Naive thymus-derived CD4-positive, alpha-beta T cell (primary cell): ENCODE measurements at regions not wholly inside any gene's neighbourhood (a gene's known extent, or its start where the extent isn't known, plus 50 kb on each side); places are given as distances from the start of the nearest gene placed in this dataset.
A peak's percentile ranks its signal among the peaks of the same experiment; 100 is the strongest.

Source experiments
- ATAC-seq: fragments of 150-1000 bp; cut with Tn5 transposase; 2 replicates; pipeline ENCODE4 v1.10.0; 2021; ENCODE audit warnings: mild to moderate bottlenecking, moderate library complexity
- CTCF ChIA-PET: fragments of 350-600 bp; sonication (Branson Sonifier 250); formaldehyde crosslinking; loops from one replicate; lab custom pipeline; 2021; ENCODE audit warnings: antibody characterized with exemption; lab: Charles Lee
- POLR2A ChIA-PET: fragments of 350-600 bp; sonication (Branson Sonifier 250); formaldehyde crosslinking; loops from one replicate; lab custom pipeline; 2021; ENCODE audit warnings: antibody characterized with exemption, inconsistent platforms; lab: Charles Lee
- DNase-seq, 9 donors: peaks; one replicate each; pipeline versions ENCODE4 v3.0.0 to v3.0.0-alpha.2; 2020 to 2022; ENCODE audit warnings: mixed read lengths in 1 of 9
- H3K27ac ChIP-seq: one replicate; pipeline ENCODE4 v1.7.0; 2013; ENCODE audit warnings: mild to moderate bottlenecking, low read depth, low read length, moderate library complexity
- H3K27me3 ChIP-seq, 2 donors: one replicate each; pipeline ENCODE4 v1.7.0; 2013; ENCODE audit warnings: low read length in 2 of 2, mild to moderate bottlenecking in 2 of 2, moderate library complexity in 2 of 2; ENCODE audit not compliant: control insufficient read depth in 2 of 2, insufficient read depth in 2 of 2
- H3K36me3 ChIP-seq, 3 experiments: 1 replicate in 2 of 3; 2 replicates in 1 of 3; pipeline ENCODE4 v1.7.0; 2013; ENCODE audit warnings: low read length in 3 of 3, mild to moderate bottlenecking in 3 of 3, moderate library complexity in 1 of 3; ENCODE audit not compliant: insufficient read depth in 3 of 3, control insufficient read depth in 2 of 3
- H3K4me1 ChIP-seq, 2 donors: one replicate each; pipeline ENCODE4 v1.7.0; 2013; ENCODE audit warnings: low read length in 2 of 2, mild to moderate bottlenecking in 2 of 2, moderate library complexity in 1 of 2; ENCODE audit not compliant: control insufficient read depth in 2 of 2, insufficient read depth in 2 of 2
- H3K4me3 ChIP-seq: 2 replicates; pipeline ENCODE4 v1.7.0; 2013; ENCODE audit warnings: mild to moderate bottlenecking, low read length
- H3K9me3 ChIP-seq, 3 experiments: 1 replicate in 2 of 3; 2 replicates in 1 of 3; pipeline ENCODE4 v1.7.0; 2013; ENCODE audit warnings: low read length in 3 of 3; ENCODE audit not compliant: control insufficient read depth in 2 of 3
- H3K27ac Mint-ChIP-seq, 9 donors: one replicate each; pipeline ENCODE4 v1.8.0; 2020 to 2022; ENCODE audit warnings: mixed read lengths in 9 of 9, mild to moderate bottlenecking in 8 of 9, moderate library complexity in 5 of 9, inconsistent platforms in 2 of 9
- H3K27me3 Mint-ChIP-seq, 5 donors: one replicate each; pipeline ENCODE4 v1.8.0; 2021 to 2022; ENCODE audit warnings: mixed read lengths in 5 of 5, mild to moderate bottlenecking in 1 of 5
- H3K36me3 Mint-ChIP-seq, 5 donors: one replicate each; pipeline ENCODE4 v1.8.0; 2020 to 2022; ENCODE audit warnings: mixed read lengths in 5 of 5, mild to moderate bottlenecking in 3 of 5, inconsistent platforms in 1 of 5
- H3K4me1 Mint-ChIP-seq, 7 donors: one replicate each; pipeline ENCODE4 v1.8.0; 2020 to 2022; ENCODE audit warnings: mixed read lengths in 7 of 7, mild to moderate bottlenecking in 3 of 7, inconsistent platforms in 1 of 7
- H3K4me3 Mint-ChIP-seq, 10 donors: one replicate each; pipeline ENCODE4 v1.8.0; 2020 to 2022; ENCODE audit warnings: mild to moderate bottlenecking in 10 of 10, mixed read lengths in 10 of 10, moderate library complexity in 6 of 10, inconsistent platforms in 2 of 10
- H3K9me3 Mint-ChIP-seq, 11 donors: one replicate each; pipeline ENCODE4 v1.8.0; 2020 to 2022; ENCODE audit warnings: mixed read lengths in 11 of 11, mild to moderate bottlenecking in 4 of 11, inconsistent platforms in 1 of 11, moderate library complexity in 1 of 11
- intact Hi-C, 2 donors: fragments of 100-400 bp; cut with micrococcal nuclease; formaldehyde crosslinking; loops; one replicate each; pipeline ENCODE4 v1.15.1; 2023

DNA sequence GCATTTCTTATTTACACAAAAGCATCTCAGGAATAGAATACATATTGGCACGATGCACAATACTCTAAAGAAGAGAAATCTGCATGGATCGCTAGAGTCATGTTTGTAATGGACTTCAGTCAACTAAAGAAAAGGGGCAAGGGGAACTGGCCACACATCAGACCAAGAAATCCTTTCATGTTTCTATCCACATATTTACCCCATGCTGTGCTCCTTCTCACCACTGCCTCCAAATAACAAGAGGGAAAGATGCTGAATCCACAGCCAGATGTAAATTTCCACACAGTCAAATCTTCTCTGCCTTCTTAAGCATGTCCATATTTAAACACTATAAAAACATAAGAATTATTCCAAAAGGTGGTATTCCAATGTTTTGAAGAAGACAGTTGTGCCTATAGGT is 67.6 kb downstream of the COX18 start:
- no peak overlapping the region for H3K4me3 Mint-ChIP-seq
- POLR2A ChIA-PET, result no interaction called here
- Histone ChIP-seq H3K36me3 (no peaks in the 10 kb centered on the region), H3K27me3 (no peaks in the 10 kb centered on the region), H3K4me1 (no peaks in the 10 kb centered on the region), H3K9me3 (no peaks in the 10 kb centered on the region), H3K27ac (no peak overlapping the region), H3K4me3 (no peak overlapping the region)
- CTCF ChIA-PET, result no interaction called here
- H3K27ac Mint-ChIP-seq, result no peak overlapping the region
- DNase-seq (no peak), ATAC-seq (no peak)
- no peaks in the 10 kb centered on the region for H3K9me3 Mint-ChIP-seq
- intact Hi-C loops, result no loop called here
- H3K4me1 Mint-ChIP-seq, result no peaks in the 10 kb centered on the region
- no peaks in the 10 kb centered on the region for H3K36me3 Mint-ChIP-seq
- H3K27me3 Mint-ChIP-seq, result peaks cover 18 to 28% (median 20%) of the 10 kb centered on the region in 5 donors

- H3K4me3 ChIP-seq, result no peak overlapping the region
- intact Hi-C loops, result no loop called here
- H3K36me3 ChIP-seq, result no peaks in the 10 kb centered on the region
- H3K9me3 ChIP-seq, result no peaks in the 10 kb centered on the region
- Mint-ChIP-seq H3K4me3 (no peak overlapping the region), H3K27me3 (peaks cover 6 to 13% (median 9%) of the 10 kb centered on the region in 5 donors), H3K9me3 (peaks cover 0 to 2% (median 0%) of the 10 kb centered on the region in 11 donors), H3K27ac (peak overlapping the region in 1 of 9 donors; percentile 55), H3K4me1 (no peaks in the 10 kb centered on the region), H3K36me3 (no peaks in the 10 kb centered on the region)
- no peaks in the 10 kb centered on the region for H3K4me1 ChIP-seq
- CTCF ChIA-PET, result no interaction called here
- POLR2A ChIA-PET, result no interaction called here
- no peak for DNase-seq
- H3K27ac ChIP-seq, result no peak overlapping the region
- ATAC-seq, result no peak
- no peaks in the 10 kb centered on the region for H3K27me3 ChIP-seq
Measured at GRCh38 chr4:72997409-72997808, 72.1 kb downstream of the COX18 start.

DNA sequence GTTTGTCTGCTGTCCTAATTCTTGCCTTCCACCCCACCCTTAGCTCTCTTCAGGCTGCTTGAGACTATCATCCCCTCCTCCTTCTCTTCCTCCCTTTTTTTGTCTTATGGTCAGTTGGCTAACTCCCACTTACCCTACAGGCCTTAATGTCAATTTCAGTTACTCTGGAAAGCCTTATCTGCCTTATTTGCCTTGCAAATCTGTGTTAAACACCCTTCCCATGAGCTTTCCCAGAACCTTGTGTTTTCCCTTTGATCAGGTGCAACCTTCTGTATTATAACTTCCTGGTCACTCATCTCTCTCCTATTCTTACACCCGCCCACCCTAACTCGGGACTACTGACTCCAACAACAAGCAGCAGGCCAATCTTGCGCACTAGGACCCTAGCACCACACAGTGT is 74.8 kb downstream of the COX18 start:
- Histone ChIP-seq H3K27ac (no peak overlapping the region), H3K27me3 (no peaks in the 10 kb centered on the region), H3K4me3 (no peak overlapping the region), H3K36me3 (no peaks in the 10 kb centered on the region), H3K9me3 (no peaks in the 10 kb centered on the region), H3K4me1 (no peaks in the 10 kb centered on the region)
- ATAC-seq (no peak), DNase-seq (no peak)
- peaks cover 4 to 19% (median 8%) of the 10 kb centered on the region in 5 donors for H3K27me3 Mint-ChIP-seq
- no peak overlapping the region for H3K4me3 Mint-ChIP-seq
- intact Hi-C loops, result no loop called here
- H3K36me3 Mint-ChIP-seq, result no peaks in the 10 kb centered on the region
- H3K4me1 Mint-ChIP-seq, result no peaks in the 10 kb centered on the region
- H3K27ac Mint-ChIP-seq, result no peak overlapping the region
- POLR2A ChIA-PET, result no interaction called here
- peaks cover 0 to 2% (median 0%) of the 10 kb centered on the region in 11 donors for H3K9me3 Mint-ChIP-seq
- CTCF ChIA-PET, result no interaction called here

DNA sequence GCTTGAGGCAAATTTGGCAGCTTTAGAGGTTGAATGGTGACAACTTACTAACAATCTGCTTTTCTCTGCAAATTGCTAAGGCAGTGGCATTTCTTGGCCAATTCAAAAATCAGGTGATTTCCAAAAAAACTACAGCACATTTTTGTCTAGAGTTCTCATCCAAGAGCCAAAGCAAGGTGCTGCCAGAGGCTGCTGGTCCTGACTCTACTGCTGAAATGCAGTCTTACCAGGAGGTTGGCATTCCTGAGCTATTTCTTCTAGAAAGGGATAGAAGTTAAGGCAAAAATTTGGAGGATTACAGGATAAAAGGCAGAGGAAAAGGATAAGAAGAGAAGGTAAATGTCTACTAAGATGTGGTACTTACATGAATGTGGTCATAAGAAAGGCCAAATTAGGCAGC is 75.6 kb downstream of the COX18 start:
- Mint-ChIP-seq H3K9me3 (peaks cover 0 to 2% (median 0%) of the 10 kb centered on the region in 11 donors), H3K27me3 (peaks cover 2 to 19% (median 8%) of the 10 kb centered on the region in 5 donors), H3K36me3 (no peaks in the 10 kb centered on the region), H3K4me3 (no peak overlapping the region), H3K4me1 (no peaks in the 10 kb centered on the region), H3K27ac (no peak overlapping the region)
- DNase-seq, result no peak
- ChIA-PET POLR2A (no interaction called here), CTCF (no interaction called here)
- intact Hi-C loops, result no loop called here
- Histone ChIP-seq H3K27me3 (no peaks in the 10 kb centered on the region), H3K9me3 (no peaks in the 10 kb centered on the region), H3K4me3 (no peak overlapping the region), H3K4me1 (no peaks in the 10 kb centered on the region), H3K27ac (no peak overlapping the region), H3K36me3 (no peaks in the 10 kb centered on the region)
- ATAC-seq, result no peak

- no peaks in the 10 kb centered on the region for H3K36me3 ChIP-seq
- CTCF ChIA-PET, result no interaction called here
- H3K27me3 ChIP-seq, result no peaks in the 10 kb centered on the region
- peaks cover 0 to 2% (median 0%) of the 10 kb centered on the region in 11 donors for H3K9me3 Mint-ChIP-seq
- H3K4me1 ChIP-seq, result no peaks in the 10 kb centered on the region
- no peak for DNase-seq
- no peak overlapping the region for H3K4me3 ChIP-seq
- H3K9me3 ChIP-seq, result no peaks in the 10 kb centered on the region
- peaks cover 2 to 18% (median 5%) of the 10 kb centered on the region in 5 donors for H3K27me3 Mint-ChIP-seq
- H3K4me1 Mint-ChIP-seq, result no peaks in the 10 kb centered on the region
- no peaks in the 10 kb centered on the region for H3K36me3 Mint-ChIP-seq
- H3K27ac Mint-ChIP-seq, result no peak overlapping the region
- no peak overlapping the region for H3K4me3 Mint-ChIP-seq
- no peak for ATAC-seq
- POLR2A ChIA-PET, result no interaction called here
- intact Hi-C loops, result no loop called here
- H3K27ac ChIP-seq, result no peak overlapping the region
Measured at GRCh38 chr4:72991873-72992272, 77.6 kb downstream of the COX18 start.

DNA sequence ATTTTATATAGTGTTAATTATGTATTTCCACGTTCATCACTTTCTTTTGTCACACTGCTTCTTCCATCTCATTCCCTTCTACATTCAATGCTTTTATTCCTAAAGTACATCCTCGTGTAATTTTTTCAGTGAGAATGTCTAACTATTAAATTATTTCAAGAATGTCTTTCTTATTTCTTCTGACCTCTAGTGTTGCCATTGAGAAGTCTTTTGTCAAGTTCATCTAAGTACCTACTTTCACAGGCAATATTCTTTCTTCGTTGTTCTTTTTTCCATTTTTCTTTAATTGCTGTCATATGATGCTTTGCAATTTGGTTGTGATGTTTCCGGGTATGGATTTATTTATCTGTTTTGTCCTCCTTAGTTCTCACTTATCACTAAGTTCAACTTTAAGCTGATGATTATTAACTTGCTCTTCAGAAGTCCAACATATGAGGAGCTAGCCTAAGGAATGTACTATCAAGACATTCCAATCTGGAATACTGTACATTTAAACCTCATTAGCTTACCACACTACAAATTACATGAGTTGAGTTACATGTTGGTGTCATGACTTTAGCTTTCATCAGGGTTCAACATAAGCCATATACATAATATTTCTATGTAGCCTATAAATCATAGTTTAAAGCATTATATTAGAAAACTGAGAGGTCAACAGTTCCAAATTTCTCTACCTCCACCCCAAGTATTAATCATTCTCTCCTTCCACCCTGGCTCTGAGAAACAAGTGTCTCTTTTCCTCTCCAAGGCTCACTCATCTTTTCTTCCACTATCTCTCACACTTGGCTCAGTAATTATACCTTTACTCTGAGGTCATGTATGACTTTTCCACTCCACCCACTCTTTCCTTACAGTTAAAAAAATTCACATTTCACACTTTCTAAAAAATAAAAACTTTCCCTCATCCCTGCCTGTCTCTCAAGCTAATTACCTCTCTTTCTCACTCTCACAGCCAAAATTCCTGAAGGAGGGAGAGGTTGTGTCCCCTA is 81.5 kb downstream of the COX18 start:
- Histone ChIP-seq H3K9me3 (no peaks in the 10 kb centered on the region), H3K4me1 (no peaks in the 10 kb centered on the region), H3K36me3 (no peaks in the 10 kb centered on the region), H3K4me3 (no peak overlapping the region), H3K27me3 (no peaks in the 10 kb centered on the region), H3K27ac (no peak overlapping the region)
- intact Hi-C loops, result loop anchor here in 1 of 2 donors (5.0 kb wide), 1 partner anchor 674 kb away; no protein-coding TSS in a partner anchor
- Mint-ChIP-seq H3K27ac (no peak overlapping the region), H3K4me1 (no peaks in the 10 kb centered on the region), H3K27me3 (peaks cover 2 to 9% (median 6%) of the 10 kb centered on the region in 5 donors), H3K9me3 (no peaks in the 10 kb centered on the region), H3K4me3 (no peak overlapping the region), H3K36me3 (no peaks in the 10 kb centered on the region)
- DNase-seq (no peak), ATAC-seq (no peak)
- POLR2A ChIA-PET, result no interaction called here
- CTCF ChIA-PET, result no interaction called here

DNA sequence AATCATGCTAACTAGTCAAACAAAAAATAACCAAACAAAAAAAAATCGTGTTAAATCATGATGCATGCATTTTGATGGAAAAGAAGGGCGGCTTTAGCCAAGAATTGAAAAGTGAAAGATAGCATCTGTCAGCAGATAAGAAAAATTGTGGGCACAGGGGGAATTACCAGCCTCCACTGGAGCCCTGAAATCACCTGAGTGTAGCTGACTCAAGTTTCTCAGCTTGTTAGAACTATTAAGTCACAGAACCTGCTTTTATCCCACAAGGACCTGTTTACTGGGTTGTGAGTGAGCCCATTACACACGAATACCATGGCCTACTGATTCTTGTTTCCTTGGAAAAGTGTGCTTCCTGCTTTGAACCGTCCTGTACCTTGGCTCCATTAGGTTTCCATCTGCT is 85.2 kb downstream of the COX18 start:
- no peaks in the 10 kb centered on the region for H3K36me3 Mint-ChIP-seq
- H3K4me3 ChIP-seq, result no peak overlapping the region
- no peak overlapping the region for H3K27ac ChIP-seq
- no peaks in the 10 kb centered on the region for H3K9me3 ChIP-seq
- H3K36me3 ChIP-seq, result no peaks in the 10 kb centered on the region
- ATAC-seq (no peak), DNase-seq (no peak)
- no peaks in the 10 kb centered on the region for H3K9me3 Mint-ChIP-seq
- POLR2A ChIA-PET, result no interaction called here
- peaks cover 0 to 9% (median 2%) of the 10 kb centered on the region in 5 donors for H3K27me3 Mint-ChIP-seq
- peaks cover 0 to 1% (median 0%) of the 10 kb centered on the region in 7 donors for H3K4me1 Mint-ChIP-seq
- intact Hi-C loops, result no loop called here
- no peak overlapping the region for H3K4me3 Mint-ChIP-seq
- CTCF ChIA-PET, result no interaction called here
- no peaks in the 10 kb centered on the region for H3K4me1 ChIP-seq
- H3K27me3 ChIP-seq, result no peaks in the 10 kb centered on the region
- no peak overlapping the region for H3K27ac Mint-ChIP-seq
